ENCODE measurements at regions not wholly inside any gene's neighbourhood (a gene's known extent, or its start where the extent isn't known, plus 50 kb on each side); places are given as distances from the start of the nearest gene placed in this dataset.

DNA sequence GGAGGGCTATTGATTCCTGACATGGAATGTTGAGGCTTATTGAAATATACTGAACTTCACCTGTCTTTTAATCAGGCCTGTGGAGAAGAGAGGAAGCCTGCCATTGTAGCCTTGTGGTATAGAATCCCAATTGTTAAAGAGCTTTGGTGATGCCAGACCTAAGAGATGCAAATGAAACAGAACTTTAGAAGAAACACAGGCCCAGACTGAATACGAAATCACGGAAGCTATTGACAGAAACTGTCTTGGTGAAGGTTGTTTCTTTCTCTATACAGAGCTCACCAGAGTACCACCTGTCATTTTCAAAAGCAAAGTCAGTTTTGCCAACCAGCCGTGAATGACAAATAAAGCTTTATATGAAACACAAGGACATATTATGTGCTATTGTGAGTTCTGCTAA lies 660.3 kb downstream of the ISL1 start:
- TF ChIP-seq, protein P1, sequence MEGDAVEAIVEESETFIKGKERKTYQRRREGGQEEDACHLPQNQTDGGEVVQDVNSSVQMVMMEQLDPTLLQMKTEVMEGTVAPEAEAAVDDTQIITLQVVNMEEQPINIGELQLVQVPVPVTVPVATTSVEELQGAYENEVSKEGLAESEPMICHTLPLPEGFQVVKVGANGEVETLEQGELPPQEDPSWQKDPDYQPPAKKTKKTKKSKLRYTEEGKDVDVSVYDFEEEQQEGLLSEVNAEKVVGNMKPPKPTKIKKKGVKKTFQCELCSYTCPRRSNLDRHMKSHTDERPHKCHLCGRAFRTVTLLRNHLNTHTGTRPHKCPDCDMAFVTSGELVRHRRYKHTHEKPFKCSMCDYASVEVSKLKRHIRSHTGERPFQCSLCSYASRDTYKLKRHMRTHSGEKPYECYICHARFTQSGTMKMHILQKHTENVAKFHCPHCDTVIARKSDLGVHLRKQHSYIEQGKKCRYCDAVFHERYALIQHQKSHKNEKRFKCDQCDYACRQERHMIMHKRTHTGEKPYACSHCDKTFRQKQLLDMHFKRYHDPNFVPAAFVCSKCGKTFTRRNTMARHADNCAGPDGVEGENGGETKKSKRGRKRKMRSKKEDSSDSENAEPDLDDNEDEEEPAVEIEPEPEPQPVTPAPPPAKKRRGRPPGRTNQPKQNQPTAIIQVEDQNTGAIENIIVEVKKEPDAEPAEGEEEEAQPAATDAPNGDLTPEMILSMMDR (IDR thresholded peaks at IDR 0.05): no peak
- Histone ChIP-seq H3K4me3 (no peak overlapping the region), H3K27me3 (no peaks in the 10 kb centered on the region), H3K27ac (no peak overlapping the region), H3K4me1 (no peaks in the 10 kb centered on the region), H3K9me3 (no peaks in the 10 kb centered on the region), H3K36me3 (no peaks in the 10 kb centered on the region)
- DNase-seq (no peak), ATAC-seq (no peak)
- intact Hi-C loops (cut with DNase I): no loop called here

DNA sequence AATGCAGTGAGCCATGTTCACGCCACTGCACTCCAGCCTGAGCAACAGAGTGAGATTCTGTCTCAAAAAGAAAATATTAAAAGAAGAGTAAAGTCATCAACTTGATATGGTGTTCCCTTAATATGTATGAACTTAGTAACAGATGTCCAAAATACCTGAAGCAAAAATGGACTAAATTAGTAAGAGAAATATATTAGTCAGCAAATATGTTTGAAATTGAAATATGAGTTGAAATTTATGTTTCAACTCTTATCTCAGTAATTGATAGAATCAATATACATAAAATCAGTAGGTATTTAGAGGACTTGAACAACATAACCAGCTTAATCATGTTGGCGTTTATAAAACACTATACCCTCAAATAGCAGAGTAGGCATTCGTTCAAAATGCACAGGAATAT lies 668.5 kb downstream of the ISL1 start:
- no peaks in the 10 kb centered on the region for H3K4me1 ChIP-seq
- H3K4me3 ChIP-seq: no peak overlapping the region
- ATAC-seq: no peak
- DNase-seq: no peak
- H3K36me3 ChIP-seq: no peaks in the 10 kb centered on the region
- H3K9me3 ChIP-seq: no peaks in the 10 kb centered on the region
- no peak overlapping the region for H3K27ac ChIP-seq
- TF ChIP-seq, protein P1 (IDR thresholded peaks at IDR 0.05): no peak
- H3K27me3 ChIP-seq: no peaks in the 10 kb centered on the region
- intact Hi-C loops (cut with DNase I): no loop called here

DNA sequence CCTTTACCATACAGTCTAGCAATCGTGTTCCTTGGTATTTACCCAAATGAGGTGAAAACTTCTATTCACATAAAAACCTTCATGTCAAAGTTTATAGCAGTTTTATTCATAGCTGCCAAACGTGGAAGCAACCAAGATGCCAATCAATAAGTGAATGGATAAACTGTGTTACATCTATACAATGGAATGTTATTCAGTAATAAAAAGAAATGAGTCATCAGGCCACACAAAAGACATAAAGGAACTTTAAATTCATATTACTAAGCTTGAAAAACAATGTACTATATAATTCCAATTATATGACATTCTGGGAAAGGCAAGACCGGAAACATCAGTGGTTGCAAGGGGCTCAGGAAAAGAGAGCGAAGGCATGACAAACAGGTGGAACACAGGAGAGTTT lies 679.9 kb downstream of the ISL1 start:
- TF ChIP-seq, protein P1 (IDR thresholded peaks at IDR 0.05): no peak
- no peak overlapping the region for H3K4me3 ChIP-seq
- H3K9me3 ChIP-seq: peaks cover 4% of the 10 kb centered on the region
- H3K27me3 ChIP-seq: no peaks in the 10 kb centered on the region
- no peaks in the 10 kb centered on the region for H3K4me1 ChIP-seq
- H3K27ac ChIP-seq: no peak overlapping the region
- no peaks in the 10 kb centered on the region for H3K36me3 ChIP-seq
- ATAC-seq (no peak), DNase-seq (no peak)
- intact Hi-C loops (cut with DNase I): no loop called here

DNA sequence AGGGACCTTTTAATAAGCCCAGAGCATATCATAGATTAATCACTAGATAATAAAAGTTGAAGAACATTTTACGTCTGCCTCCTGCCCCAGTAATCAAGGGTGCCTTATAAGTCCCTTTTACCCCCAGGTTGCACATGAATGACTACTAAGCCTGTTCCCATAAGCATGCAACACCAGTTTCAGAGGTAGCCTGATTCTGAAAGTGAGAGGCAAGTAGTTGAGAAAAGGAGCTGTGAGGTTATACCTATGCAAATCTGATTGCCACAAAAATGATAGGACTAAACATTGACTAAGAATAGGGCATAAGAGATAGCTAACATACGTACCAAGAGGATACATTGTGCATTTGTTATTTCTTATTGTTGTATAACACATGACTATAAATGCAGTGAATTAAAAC lies 681.9 kb downstream of the ISL1 start:
- no peaks in the 10 kb centered on the region for H3K36me3 ChIP-seq
- H3K9me3 ChIP-seq: peaks cover 4% of the 10 kb centered on the region
- no peak for DNase-seq
- intact Hi-C loops (cut with DNase I): no loop called here
- no peak overlapping the region for H3K27ac ChIP-seq
- ATAC-seq: no peak
- H3K27me3 ChIP-seq: no peaks in the 10 kb centered on the region
- no peak overlapping the region for H3K4me3 ChIP-seq
- H3K4me1 ChIP-seq: no peaks in the 10 kb centered on the region
- TF ChIP-seq, protein P1 (IDR thresholded peaks at IDR 0.05): no peak

DNA sequence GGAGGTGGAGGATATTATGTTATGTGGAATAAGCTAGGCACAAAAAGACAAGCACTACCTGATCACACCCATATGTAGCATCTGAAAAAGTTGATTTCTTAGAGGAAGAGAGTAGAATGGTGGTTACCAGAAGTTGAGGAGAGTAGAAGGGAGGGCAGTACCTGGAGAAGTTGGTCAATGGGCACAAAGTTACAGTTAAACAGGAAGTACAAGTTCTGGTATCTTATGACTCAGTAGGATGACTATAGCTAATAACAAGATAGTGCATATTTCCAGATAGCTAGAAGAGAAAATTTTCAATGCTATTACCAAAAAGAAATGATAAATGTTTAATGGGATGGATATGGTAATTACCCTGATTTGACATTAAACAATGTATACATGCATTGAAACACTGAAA lies 686.7 kb downstream of the ISL1 start:
- ATAC-seq: no peak
- no peak for DNase-seq
- Histone ChIP-seq H3K27me3 (no peaks in the 10 kb centered on the region), H3K27ac (no peak overlapping the region), H3K36me3 (no peaks in the 10 kb centered on the region), H3K4me1 (no peaks in the 10 kb centered on the region), H3K4me3 (no peak overlapping the region), H3K9me3 (peaks cover 4% of the 10 kb centered on the region)
- intact Hi-C loops (cut with DNase I): no loop called here
- TF ChIP-seq, protein P1 (IDR thresholded peaks at IDR 0.05): no peak

DNA sequence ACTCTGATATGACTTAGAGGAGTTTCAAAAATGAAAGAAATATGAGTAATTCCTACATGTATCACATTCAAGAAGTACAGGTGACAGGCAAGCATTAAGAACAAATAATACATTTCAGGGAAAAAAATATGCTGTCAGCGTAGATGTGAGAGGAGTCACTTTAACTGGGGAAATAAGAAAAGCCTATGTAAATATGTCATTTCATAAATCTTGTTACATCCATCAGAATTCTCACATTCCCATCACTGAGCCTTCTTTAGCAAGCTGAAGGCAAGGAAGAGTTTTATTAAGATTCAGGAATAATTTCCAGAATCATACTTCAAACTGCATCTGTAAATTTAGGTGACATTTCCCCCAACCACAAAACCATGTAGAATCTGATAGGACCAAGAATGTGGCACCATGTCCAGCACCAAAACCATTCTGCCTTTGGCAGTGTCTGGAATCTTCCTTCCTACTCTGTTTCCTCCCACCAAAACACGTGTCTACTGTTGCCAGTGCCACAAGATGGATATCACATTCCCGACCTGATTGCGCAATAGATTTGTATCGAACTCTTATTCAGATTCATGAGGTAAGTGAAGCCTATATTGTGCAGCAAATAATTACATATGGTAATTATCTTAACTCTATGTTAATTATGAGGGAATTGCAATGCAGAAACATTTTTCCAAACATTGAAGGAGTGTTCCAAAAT lies 690.9 kb downstream of the ISL1 start:
- H3K9me3 ChIP-seq: no peaks in the 10 kb centered on the region
- DNase-seq (no peak), ATAC-seq (no peak)
- intact Hi-C loops (cut with DNase I): no loop called here
- no peaks in the 10 kb centered on the region for H3K36me3 ChIP-seq
- no peak overlapping the region for H3K27ac ChIP-seq
- no peaks in the 10 kb centered on the region for H3K27me3 ChIP-seq
- TF ChIP-seq, protein P1 (IDR thresholded peaks at IDR 0.05): no peak
- no peaks in the 10 kb centered on the region for H3K4me1 ChIP-seq
- no peak overlapping the region for H3K4me3 ChIP-seq

All from upper lobe of right lung (tissue), 1 donor.